ENCODE measurements at regions not wholly inside any gene's neighbourhood (a gene's known extent, or its start where the extent isn't known, plus 50 kb on each side); places are given as distances from the start of the nearest gene placed in this dataset.
"Not testable (repeated sequence)": the region's sequence is repeated elsewhere in the genome, so short reads cannot be mapped to it uniquely, and the experiment has no call there.

DNA sequence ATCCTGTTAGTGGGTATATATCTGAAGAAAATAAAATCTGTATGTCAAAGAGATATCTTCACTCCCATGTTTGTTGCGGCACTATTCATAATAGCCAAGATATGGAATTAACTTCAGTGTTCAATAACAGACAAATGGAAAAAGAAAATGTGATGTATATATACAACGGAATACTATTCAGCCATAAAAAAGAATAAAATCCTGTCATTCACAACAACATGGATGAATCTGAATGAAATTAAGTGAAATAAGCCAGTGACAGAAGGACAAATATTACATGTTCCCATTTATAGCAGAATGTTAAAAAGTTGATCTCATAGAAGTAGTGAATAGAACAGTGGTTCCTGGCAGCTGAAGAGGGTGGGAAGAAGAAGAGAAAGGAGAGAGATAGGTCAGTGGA, 239.1 kb upstream of the RUNX1 start:
- no peak for DNase-seq

DNA sequence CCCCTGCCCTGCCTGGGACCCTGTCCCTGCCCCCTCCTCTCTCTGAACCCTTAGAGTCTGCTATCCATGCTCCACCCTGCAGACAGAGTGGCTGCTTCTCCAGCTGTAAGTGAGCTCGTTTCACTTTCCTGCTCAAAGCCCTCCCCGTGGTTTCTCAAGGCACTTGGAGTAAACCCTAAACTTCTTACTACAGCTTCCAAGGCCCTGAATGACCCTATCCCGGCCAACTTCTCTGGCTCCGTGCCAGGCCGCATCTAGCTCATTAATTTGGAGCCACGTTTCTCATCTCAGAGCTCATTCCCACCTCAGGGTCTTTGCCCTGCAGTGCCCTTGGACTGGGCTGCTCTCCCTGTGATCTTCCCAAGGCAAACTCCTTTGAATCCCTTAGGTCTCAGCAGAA, 235.1 kb upstream of the RUNX1 start:
- DNase-seq, result no peak

DNA sequence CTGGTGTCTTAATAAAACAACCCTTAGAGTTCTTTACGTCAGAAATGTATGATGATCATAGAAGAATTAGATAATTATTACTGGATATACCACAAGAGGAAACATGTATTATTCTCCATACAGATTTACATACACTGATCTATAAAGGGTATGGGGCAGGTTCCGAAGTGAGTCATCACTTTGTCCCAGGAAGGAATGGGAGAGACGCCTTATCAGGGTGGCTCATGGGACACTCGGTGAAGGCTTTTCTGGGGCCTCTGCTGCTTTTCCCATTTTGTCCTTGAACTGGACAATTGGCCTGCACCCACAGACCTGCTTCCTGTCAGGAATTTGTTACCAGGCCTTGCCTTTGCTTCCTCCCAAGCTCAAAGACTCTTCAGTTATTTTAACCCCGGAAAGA, 233.8 kb upstream of the RUNX1 start:
- DNase-seq, result no peak

DNA sequence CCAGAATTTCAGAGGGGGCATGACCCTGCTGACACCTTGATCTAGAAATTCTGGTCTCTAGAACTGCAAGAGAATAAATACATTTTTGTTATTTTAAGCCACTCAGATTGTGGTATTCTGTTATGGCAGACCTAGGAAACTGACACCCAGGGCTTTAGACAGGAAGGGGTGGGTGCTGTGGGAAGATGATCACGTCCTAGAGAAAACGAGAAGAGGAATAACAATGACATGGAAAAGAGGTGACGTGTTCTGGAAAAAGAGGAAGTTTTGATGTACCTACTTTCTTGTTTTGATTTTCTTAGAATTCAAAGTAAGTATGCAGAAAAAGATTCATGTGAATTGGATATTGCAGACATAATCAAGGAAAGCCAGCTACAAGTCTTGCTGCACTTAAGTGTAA, 232.9 kb upstream of the RUNX1 start:
- no peak for DNase-seq

DNA sequence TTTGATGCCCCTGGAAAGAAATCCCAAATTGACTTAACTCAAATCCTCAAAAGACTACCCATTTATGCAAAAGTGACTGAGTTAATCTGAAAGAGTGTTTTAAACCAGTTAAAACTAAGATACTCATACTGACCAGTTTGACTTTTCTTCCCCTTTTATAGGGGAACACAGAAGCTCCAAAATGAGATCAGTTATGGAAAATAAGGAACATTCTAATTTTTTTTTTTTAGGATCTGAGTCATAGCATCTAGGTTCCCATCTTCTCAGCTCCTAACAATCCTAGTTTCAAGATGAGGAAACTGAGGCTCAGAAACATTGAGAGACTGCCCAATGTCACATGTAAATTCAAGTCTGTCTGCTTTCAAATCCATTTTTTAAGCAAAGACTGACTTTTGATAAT, 231.1 kb upstream of the RUNX1 start:
- no peak for DNase-seq

DNA sequence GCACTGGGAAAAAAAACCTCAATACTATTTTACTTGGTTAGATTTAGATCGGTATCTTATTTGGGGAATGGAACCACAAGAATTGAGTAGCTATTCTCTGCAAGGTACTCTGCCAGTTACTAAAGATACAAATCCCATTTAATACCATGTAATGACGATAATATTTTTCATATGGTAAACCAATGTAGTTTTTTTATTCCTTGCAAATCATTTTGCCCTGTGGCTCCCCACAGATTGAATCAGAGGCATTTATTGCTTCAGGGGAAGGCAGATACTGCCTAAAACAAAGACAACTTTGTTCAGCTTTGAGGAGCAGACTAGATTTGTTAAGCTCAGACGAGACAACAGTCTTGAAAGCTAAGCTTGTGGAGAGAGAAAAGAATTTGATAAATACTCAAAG, 226.7 kb upstream of the RUNX1 start:
- DNase-seq, result no peak

DNA sequence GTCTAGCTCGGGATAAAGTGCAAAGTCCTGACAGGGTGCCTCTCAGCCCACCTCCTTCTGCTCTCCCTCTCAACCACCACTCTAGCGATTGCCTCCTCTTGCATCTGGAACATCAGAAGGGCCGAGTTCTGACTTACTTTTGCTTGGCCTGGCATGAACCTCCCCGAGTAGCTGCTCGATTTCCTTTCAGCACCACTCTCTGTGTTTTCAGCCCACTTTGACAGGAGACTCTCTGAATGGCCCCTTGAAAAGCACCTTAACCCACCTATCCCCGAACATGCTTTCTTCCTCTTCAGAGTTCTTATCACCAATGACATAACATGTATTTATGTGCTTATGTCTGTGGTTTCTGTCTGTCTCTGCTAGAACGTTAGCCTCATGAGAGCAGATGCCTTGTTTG, 225.8 kb upstream of the RUNX1 start:
- DNase-seq, result no peak

DNA sequence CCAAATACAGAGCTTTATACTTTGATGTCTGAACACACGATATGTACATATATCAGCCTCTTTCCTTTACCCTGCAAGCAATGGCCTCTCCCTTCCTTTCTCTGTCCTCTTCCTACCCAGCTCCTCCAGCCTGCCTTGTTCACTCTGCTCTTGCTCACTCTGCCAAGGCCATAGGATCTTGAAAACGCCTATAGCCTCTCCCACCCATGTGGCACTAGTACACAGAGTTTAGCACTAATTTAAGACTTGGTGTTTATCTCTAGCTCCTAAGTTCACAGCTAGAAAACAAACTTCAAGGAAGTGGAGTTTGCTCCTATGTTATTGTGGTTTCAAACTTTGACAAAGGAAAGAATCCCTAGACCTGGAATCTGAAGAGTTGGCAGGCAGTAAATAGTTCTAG, 225.0 kb upstream of the RUNX1 start:
- no peak for DNase-seq

DNA sequence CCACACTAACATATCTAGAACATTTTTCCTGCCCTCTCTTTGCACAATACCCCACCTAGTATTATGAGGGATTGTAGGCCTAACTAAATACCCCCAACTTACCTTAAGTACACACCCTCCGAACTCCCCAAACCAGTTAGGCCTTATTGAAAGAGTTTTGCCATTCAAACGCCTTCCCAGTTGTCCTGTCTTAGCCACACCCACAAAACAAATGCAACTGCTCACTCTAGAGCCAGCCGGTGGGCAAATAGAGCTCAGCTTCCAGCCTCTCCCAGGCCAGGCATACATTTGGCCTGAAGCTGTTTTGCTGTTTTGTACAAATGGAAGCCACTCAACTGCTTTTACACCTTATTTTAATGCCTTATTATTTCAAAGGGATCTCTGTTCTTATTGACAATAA, 224.2 kb upstream of the RUNX1 start:
- DNase-seq, result no peak

DNA sequence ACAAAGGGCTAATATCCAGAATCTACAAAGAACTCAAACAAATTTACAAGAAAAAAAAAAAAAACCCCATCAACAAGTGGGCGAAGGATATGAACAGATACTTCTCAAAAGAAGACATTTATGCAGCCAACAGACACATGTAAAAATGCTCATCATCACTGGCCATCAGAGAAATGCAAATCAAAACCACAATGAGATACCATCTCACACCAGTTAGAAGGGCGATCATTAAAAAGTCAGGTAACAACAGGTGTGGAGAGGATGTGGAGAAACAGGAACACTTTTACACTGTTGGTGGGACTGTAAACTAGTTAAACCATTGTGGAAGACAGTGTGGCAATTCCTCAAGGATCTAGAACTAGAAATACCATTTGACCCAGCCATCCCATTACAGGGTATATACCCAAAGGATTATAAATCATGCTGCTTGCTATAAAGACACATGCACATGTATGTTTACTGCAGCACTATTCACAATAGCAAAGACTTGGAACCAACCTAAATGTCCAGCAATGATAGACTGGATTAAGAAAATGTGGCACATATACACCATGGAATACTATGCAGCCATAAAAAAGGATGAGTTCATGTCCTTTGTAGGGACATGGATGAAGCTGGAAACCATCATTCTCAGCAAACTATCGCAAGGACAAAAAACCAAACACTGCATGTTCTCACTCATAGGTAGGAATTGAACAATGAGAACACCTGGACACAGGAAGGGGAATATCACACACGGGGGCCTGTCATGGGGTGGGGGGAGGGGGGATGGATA, 222.4 kb upstream of the RUNX1 start:
- not testable (repeated sequence) for DNase-seq

DNA sequence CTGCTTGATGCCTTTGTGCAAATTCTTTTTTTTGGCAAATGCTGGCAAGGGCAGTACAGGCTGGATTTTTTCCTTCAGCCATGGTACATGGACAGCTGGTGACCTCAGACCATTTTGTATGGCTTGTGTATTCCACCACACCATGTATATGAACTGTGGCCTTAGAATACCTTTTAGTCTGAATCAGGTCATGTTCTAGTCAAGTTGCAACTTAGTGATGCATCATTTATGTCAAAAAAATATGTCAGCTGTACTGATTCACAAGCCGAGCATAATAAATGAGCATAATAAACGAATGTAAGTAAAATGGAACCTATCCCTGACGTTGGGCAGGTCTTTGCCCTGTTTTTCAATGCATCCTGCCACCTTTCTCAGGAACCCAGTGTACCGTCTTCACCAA, 219.7 kb upstream of the RUNX1 start:
- no peak for DNase-seq

DNA sequence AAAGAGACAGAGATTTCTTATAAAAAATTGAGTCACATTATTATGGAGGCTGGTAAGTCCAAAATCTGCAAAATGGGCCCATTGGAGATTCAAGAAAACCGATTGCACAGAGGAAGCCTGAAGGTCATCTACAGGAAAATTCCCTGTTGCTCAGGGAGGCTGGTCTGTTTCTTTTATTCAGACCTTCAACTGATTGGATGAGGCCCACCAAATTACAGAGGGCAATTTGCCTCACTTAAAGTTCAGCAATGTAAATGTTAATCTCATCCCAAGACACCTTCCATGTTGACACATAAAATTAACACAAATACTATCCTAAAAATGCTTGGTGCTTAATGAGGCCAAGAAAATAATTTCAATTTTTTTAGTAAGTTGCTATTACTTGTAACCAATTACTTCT, 219.2 kb upstream of the RUNX1 start:
- no peak for DNase-seq

DNA sequence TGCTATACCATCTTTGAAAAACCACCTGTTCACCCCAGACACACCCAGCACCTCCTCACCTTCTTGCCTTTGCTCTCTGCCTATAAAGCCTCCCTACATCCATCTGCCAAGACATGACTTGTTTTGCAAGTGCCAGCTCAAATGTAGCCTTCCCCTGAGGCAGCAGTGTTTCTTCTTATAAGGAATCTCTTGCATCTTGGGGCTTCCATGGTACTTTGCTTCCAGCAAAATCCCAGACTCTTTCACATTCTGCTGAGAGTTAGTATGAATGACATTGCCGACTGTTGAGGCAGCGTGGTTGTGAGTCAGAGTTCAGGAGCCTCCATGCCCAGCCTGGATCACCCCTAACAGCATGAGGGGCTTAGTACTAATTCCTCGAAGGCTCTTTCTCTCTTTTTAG, 217.4 kb upstream of the RUNX1 start:
- DNase-seq, result peak; percentile 34

DNA sequence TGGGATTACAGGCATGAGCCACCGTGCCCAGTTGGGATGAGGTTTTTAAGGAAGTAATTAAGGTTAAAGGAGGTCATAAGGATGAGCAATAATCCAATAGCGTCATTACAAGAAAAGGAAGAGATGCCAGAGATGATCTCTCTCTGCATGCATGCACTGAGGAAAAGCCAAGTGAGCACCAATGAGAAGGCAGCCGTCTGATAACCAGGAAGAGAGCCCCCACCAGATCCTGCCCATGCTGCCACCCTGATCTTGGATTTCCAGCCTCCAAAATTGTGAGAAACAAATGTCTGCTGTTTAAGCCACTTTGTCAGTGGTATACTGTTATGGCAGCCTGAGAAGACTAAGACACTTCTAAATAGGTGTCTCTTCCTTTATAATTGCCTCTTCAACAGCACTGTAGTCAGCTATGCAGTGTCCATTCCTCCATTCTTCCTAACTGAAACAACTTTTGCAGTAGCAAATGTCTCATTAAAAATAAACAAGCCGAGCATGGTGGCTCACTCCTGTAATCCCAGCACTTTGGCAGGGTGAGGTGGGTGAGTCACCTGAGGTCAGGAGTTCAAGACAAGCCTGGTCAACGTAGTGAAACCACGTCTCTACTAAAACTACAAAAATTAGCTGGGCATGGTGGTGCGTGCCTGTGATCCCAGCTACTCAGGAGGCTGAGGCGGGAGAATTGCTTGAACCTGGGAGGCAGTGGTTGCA, 216.2 kb upstream of the RUNX1 start:
- no peak for DNase-seq

DNA sequence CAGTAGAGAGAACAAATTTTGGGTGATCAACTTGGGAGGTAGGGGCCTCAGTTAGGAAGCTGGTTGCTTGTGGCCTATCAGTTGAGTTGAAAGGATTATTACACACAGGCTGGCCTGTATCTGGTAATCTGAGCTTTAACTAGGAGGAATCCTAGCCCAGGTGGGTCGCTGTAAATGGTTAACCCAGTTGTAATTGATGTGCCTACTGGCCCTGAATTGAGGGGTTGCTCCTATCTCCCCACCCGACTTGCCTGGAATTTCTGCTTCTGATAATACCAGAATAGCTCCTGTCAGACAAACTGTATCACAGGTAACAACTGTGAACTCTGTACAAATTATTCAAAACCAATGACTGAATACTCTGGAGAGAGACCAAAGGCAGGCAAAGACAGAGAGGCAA, 210.4 kb upstream of the RUNX1 start:
- DNase-seq, result no peak

DNA sequence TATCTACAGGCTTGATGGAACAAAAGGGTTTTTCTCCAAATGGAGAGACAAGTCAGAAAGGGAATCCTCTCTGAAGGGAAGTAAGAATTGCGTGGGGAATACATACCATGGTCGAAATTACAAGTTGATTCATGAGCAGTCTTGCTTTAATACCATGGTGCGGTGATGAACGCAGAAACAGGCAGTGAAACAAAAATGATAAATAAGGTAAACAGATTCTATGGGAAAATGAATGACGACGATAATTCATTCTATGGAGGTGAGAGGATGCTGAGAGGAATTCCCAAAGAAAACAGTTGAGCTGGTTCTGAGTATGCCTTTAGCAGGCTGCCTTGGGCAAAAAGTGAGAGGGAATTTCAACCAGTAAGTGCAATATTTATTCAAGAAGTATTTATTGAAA, 209.4 kb upstream of the RUNX1 start:
- DNase-seq, result no peak

DNA sequence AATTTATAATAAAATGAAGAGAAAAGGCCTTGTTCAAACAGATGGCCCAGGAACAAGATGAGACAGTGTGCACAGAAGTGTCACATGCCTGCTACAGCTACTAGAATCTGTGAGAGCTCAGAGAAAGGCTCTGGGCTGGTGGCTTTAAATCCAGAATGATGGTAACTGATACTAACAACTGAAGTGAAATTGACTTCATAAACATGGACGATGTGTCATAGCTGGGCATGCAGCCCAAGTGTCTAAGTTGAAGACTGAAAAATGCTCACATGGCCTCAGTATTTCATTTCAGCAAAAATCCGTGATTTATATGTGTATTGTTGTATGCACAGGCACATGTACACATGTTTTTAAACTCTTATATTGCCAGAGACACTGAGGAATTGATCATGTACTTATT, 208.3 kb upstream of the RUNX1 start:
- DNase-seq, result peak; percentile 96

DNA sequence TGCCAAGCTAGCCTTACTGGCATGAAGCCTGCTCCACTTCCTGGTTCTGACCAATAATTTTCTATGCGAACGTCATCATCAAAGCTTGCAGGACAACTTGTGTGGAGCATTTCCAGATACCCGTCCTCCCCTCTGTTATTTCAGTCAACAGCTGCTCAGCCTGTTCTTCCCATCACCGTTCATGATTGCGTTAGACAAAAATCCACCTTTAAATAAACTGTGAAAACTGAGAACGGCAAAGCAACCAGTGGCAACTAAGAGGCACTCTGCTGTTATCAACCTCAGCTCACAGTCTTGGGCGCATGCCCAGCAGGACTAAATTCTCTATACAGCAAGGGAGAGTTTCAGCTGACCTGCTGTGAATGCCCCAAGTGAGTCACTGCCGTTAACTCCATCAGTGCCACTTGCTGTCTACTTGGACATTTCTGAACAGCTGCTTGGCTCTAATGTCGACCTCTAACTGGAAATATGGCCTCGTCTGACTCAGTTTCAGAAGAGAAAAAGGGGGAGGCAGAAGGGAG, 207.4 kb upstream of the RUNX1 start:
- DNase-seq, result peak; percentile 97

DNA sequence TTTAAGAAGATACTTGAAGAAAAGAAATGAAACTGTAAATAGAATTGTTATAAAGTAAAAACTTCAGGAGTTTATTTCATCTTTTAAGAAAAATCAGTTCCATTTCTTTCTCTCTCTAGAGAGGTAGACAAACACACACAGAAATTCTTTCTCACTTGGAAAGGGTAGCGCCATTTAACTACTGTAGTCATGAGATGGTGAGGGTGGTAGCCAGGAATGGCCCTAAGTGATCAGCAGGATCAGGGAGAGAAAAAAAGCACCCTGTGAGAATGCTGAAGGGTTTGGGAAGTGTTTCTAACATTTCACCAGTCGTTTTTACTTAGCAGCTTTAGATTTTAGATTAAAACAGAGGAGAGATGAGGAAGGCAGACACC, 205.7 kb upstream of the RUNX1 start:
- DNase-seq, result no peak

DNA sequence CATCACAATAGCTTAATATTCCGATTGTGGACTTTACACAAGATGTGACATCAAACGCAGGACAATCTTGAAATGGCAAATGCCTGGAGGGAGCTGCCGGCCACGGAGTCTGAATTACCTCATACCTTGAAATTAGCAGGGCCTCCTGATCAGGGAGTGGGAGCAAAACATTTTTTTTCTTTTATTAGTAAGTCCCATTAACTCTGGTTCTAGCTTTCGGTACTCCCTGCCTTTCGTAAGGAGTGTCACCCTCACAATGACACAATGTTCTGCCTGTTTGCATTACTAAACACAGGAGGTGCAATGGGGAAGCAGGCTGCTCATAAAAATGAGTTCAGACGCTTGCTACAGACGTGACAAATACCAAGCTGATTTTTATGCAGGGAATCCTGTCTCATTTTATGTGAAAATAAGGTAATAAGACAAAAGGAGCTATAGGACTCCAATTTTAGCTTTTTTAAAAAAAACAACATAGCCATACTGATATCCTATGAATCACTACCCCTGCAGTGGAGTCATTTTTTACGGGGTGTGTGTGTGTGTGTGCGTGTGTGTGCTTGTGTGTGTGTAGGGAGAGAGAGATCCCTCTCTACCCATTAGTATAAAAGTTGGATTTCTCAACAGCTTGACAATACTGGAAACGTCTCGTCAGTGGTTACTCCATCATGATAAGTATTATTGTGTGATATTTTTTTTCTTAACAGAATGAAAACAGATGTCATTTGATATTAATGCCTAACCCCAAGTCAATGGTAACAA, 205.1 kb upstream of the RUNX1 start:
- peak; percentile 90 for DNase-seq

DNA sequence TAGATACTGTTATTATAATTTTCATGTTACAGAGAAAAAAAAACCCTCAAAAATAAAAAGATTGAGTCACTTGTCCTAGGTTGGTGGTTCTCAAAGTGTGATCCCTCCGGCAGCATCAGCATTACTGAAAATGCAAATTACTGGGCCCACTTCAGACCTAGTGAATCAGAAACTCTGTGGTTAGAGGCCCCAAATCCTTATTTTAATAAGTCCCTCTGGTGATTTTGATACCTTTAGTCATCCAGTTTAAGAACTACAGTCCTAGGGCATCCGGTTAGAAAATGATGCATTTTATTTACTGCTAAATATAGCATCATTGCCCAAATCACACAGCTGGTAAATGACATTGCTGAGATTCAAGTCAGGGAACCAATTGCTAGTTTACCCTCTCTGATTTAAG, 203.7 kb upstream of the RUNX1 start:
- peak; percentile 64 for DNase-seq

DNA sequence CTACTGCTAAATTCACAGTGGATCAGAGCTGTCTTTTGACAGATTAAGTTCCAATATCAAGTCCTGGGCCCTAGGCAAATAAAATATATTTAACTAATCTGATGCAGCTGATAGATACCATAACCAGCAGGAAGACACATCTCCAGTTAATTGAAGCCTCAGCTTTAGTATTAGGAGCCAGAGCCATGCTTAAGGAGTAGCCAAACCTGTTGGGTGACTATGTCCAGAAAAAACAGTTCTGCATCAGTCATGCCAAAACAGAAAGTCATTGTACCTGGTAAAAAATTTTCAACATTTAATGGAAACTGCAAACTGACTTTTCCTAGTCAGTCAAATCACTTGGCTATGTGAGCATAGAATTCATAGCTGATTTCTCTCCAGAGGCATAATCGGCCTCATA, 200.5 kb upstream of the RUNX1 start:
- no peak for DNase-seq

DNA sequence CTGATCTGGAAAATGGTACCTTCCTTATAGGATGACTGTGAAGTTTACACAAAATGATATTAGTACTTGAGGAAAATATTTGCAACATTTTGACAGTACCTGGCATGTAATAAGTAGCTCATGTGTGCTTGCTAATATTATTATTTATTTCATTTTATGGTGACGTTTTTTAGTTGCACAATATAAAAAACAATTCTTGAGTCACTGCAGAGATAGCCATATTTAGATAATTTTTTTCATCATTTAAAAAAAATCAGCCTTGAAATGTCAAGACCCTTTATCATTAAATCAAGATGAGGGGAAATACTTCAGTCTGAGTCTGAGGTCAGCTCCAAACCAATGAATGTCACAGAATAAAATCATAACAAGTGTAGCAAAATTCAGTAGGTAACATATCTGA, 196.8 kb upstream of the RUNX1 start:
- no peak for DNase-seq

DNA sequence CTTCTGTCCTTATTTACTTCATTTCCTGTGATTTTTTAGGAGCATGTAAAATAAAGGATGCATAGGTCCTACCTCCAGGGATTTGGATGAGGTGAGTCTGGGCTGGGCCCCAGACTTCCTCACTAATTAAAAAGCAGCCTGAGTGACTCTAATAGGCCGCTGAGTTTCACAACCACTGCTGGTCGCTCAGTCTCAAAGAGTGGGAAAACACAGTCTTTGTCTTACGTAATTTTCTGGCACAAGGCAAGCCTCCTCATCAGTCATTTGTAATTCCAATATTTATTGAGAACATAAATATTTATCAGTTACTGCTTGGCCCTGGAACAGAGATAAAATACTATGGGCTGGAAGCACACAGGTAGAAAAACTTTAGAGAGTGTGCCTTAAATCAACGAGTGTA, 195.4 kb upstream of the RUNX1 start:
- no peak for DNase-seq

All from fibroblast of skin of scalp (primary cell).